HepG2 (cell line): ENCODE measurements at regions not wholly inside any gene's neighbourhood (a gene's known extent, or its start where the extent isn't known, plus 50 kb on each side); places are given as distances from the start of the nearest gene placed in this dataset.

Source experiments
- BHLHE40 ChIP-seq: IDR thresholded peaks from 2 replicates; pipeline ENCODE4 v1.6.1; 2011; ENCODE audit warnings: low read length, improper control_type of control experiment
- CBX2 ChIP-seq, 2 experiments: fragments of 200-600 bp in 1 of 2; sonication (generic); formaldehyde crosslinking in 1 of 2; IDR thresholded peaks; 2 replicates each; pipeline versions ENCODE4 v1.7.0 to v1.8.1; 2018 to 2022; ENCODE audit warnings: low read depth in 2 of 2, low read length in 1 of 2, mild to moderate bottlenecking in 1 of 2, missing genetic modification reagents in 1 of 2
- EZH2 ChIP-seq: conservative IDR thresholded peaks from 2 replicates; pipeline ENCODE4 v1.6.1; 2012; ENCODE audit warnings: mild to moderate bottlenecking, low read depth, low read length, moderate library complexity
- KDM1A ChIP-seq: IDR thresholded peaks from 2 replicates; pipeline ENCODE4 v1.6.1; 2016; ENCODE audit warnings: missing compliant biosample characterization
- NFYB ChIP-seq: sonication (generic); formaldehyde crosslinking; IDR thresholded peaks from 2 replicates; pipeline ENCODE4 v1.4.0; 2020; ENCODE audit warnings: missing genetic modification reagents
- SRF ChIP-seq: IDR thresholded peaks from 2 replicates; pipeline ENCODE4 v1.6.1; 2011; ENCODE audit warnings: mild to moderate bottlenecking, low read depth, low read length, moderate library complexity
- ZNF260 ChIP-seq: sonication (generic); formaldehyde crosslinking; IDR thresholded peaks from 2 replicates; pipeline ENCODE4 v1.4.0; 2020; ENCODE audit warnings: missing genetic modification reagents, low read depth, mild to moderate bottlenecking, borderline replicate concordance
- TF ChIP-seq, protein P1 (sequence below), 2 experiments: IDR thresholded peaks; 2 replicates each; pipeline ENCODE4 v1.6.1; 2011 to 2012; ENCODE audit warnings: low read length in 2 of 2, borderline replicate concordance in 1 of 2, low read depth in 1 of 2, mild to moderate bottlenecking in 1 of 2, moderate library complexity in 1 of 2

DNA sequence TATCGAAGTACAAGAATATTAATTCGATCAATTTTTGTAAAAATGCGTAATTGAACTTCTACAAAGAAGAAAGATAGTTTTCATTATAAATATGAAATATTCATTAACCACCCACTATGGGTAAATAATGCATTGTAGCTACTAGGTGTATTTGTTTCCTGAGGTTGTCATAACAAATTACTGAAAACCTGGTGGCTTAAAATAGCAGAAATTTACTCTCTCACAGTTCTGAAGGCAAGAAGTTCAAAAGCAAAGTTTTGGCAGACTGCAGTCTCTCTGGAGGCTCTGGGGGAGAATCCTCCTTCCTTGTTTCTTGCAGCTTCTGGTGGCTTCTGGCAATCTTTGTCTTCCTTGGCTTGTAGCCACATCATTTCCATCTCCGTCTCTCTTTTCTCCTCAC lies 99.2 kb upstream of the MIR17HG start:
- TF ChIP-seq KDM1A (CRISPR knock-in tag) = no peak
- TF ChIP-seq, protein P1, sequence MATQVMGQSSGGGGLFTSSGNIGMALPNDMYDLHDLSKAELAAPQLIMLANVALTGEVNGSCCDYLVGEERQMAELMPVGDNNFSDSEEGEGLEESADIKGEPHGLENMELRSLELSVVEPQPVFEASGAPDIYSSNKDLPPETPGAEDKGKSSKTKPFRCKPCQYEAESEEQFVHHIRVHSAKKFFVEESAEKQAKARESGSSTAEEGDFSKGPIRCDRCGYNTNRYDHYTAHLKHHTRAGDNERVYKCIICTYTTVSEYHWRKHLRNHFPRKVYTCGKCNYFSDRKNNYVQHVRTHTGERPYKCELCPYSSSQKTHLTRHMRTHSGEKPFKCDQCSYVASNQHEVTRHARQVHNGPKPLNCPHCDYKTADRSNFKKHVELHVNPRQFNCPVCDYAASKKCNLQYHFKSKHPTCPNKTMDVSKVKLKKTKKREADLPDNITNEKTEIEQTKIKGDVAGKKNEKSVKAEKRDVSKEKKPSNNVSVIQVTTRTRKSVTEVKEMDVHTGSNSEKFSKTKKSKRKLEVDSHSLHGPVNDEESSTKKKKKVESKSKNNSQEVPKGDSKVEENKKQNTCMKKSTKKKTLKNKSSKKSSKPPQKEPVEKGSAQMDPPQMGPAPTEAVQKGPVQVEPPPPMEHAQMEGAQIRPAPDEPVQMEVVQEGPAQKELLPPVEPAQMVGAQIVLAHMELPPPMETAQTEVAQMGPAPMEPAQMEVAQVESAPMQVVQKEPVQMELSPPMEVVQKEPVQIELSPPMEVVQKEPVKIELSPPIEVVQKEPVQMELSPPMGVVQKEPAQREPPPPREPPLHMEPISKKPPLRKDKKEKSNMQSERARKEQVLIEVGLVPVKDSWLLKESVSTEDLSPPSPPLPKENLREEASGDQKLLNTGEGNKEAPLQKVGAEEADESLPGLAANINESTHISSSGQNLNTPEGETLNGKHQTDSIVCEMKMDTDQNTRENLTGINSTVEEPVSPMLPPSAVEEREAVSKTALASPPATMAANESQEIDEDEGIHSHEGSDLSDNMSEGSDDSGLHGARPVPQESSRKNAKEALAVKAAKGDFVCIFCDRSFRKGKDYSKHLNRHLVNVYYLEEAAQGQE (IDR thresholded peaks at IDR 0.05; ENCODE audit: borderline replicate concordance in 1 of 2, low read depth in 1 of 2, low read length in 2 of 2) = no peak
- no peak for TF ChIP-seq EZH2
- TF ChIP-seq BHLHE40 = no peak
- no peak for TF ChIP-seq NFYB (CRISPR knock-in tag)
- no peak for TF ChIP-seq CBX2 (IDR thresholded peaks at IDR 0.05; ENCODE audit: low read depth, low read length)
- TF ChIP-seq CBX2 (CRISPR knock-in tag; IDR thresholded peaks at IDR 0.05; ENCODE audit: low read depth) = no peak
- no peak for TF ChIP-seq ZNF260 (CRISPR knock-in tag)
- no peak for TF ChIP-seq SRF
